ENCODE measurements at regions not wholly inside any gene's neighbourhood (a gene's known extent, or its start where the extent isn't known, plus 50 kb on each side); places are given as distances from the start of the nearest gene placed in this dataset.

DNA sequence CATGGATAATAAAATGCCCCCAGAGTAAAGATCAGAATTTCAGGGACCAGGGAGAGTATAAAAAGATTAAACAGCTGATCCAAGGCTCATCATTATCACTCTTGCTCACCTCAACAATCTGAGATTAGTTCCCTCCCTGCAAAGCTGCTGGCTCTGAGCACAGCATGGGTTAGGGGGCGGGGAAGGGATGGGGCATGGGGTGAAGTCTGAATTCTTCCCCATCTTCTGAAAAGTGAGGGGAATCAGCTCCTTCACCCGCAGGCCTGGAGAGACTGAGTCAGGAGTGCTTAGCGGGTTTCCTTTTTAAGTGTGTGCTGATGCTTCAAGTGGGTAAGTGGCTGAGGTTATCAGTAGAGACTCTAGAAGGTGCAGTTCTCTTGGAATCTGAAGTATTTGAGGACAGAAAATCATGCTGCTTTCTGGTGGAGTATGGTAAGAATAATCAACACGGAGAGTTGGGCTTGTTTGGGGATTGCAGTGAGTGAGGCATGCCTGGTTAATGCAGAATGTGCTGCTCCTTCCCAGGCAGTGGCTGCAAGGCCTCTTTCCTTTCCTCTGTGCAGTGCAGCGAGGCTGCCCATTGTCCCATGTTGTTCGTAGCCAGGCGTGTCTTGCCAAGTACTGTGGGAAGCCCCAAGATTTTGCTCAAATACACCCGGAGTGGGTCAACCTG, 59.2 kb upstream of the TRAK1 start:
- peak in 1 of 2 donors; percentile 89 for DNase-seq (ENCODE audit: low read depth in 2 of 2)
- Histone ChIP-seq H3K36me3 (ENCODE audit: control insufficient read depth, insufficient read depth, low read length) (peaks cover 7% of the 10 kb centered on the region), H2AFZ (ENCODE audit: low read length) (no peak overlapping the region), H3K27me3 (ENCODE audit: control insufficient read depth, insufficient read depth, low read length) (no peaks in the 10 kb centered on the region), H3K9me3 (ENCODE audit: control insufficient read depth, insufficient read depth, low read depth, low read length) (no peaks in the 10 kb centered on the region), H4K20me1 (ENCODE audit: control insufficient read depth, extremely low read depth, insufficient read depth, low read length) (no peaks in the 10 kb centered on the region), H3K4me3 (replicated peaks in 1 of 4; ENCODE audit: control extremely low read depth in 1 of 4, insufficient read depth in 1 of 4, low read depth in 3 of 4, low read length in 4 of 4) (no peak overlapping the region), H3K27ac (ENCODE audit: insufficient read depth, low read length) (peak overlapping the region; percentile 79), H3K79me2 (ENCODE audit: control insufficient read depth, insufficient read depth, low read length) (peaks cover 67% of the 10 kb centered on the region), H3K9ac (ENCODE audit: insufficient read depth, low read length) (no peak overlapping the region), H3K4me2 (ENCODE audit: extremely low read depth, insufficient read depth, low read length) (peak overlapping the region; percentile 65), H3K4me1 (ENCODE audit: control insufficient read depth, extremely low read depth, insufficient read depth, low read length) (peaks cover 46% of the 10 kb centered on the region)
- no peak for TF ChIP-seq EZH2 (IDR thresholded peaks at IDR 0.05; ENCODE audit: low read length, missing control alignments)
- TF ChIP-seq, protein P1, sequence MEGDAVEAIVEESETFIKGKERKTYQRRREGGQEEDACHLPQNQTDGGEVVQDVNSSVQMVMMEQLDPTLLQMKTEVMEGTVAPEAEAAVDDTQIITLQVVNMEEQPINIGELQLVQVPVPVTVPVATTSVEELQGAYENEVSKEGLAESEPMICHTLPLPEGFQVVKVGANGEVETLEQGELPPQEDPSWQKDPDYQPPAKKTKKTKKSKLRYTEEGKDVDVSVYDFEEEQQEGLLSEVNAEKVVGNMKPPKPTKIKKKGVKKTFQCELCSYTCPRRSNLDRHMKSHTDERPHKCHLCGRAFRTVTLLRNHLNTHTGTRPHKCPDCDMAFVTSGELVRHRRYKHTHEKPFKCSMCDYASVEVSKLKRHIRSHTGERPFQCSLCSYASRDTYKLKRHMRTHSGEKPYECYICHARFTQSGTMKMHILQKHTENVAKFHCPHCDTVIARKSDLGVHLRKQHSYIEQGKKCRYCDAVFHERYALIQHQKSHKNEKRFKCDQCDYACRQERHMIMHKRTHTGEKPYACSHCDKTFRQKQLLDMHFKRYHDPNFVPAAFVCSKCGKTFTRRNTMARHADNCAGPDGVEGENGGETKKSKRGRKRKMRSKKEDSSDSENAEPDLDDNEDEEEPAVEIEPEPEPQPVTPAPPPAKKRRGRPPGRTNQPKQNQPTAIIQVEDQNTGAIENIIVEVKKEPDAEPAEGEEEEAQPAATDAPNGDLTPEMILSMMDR (conservative IDR thresholded peaks at IDR 0.05 in 1 of 2, IDR thresholded peaks at IDR 0.05 in 1 of 2; ENCODE audit: low read depth in 1 of 2, low read length in 2 of 2) = no peak

DNA sequence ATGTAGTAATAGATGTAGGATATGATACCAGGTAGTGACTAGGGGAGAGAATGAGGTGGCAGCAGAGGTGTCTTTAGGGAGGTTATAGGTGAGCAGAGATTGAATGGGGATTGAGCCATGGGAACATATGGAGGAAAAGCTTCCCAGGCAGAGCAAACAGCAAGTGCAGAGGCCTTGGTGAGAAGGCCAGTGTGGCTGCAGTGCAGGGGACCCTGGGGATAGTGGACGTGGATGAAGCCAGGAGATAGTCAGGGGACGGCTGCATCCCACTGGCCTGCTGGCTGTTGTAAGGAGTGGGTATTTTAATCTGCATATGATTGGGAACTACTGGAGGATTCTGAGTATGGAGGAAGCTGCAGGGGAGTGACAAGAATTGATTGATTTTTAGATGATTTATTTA, 62.7 kb upstream of the TRAK1 start:
- H3K9ac ChIP-seq (ENCODE audit: insufficient read depth, low read length) = no peak overlapping the region
- no peak for DNase-seq (ENCODE audit: low read depth in 2 of 2)
- TF ChIP-seq EZH2 (IDR thresholded peaks at IDR 0.05; ENCODE audit: low read length, missing control alignments) = no peak
- no peaks in the 10 kb centered on the region for H3K27me3 ChIP-seq (ENCODE audit: control insufficient read depth, insufficient read depth, low read length)
- H3K4me3 ChIP-seq (replicated peaks in 1 of 4; ENCODE audit: control extremely low read depth in 1 of 4, insufficient read depth in 1 of 4, low read depth in 3 of 4, low read length in 4 of 4) = no peak overlapping the region
- H3K9me3 ChIP-seq (ENCODE audit: control insufficient read depth, insufficient read depth, low read depth, low read length) = no peaks in the 10 kb centered on the region
- H3K27ac ChIP-seq (ENCODE audit: insufficient read depth, low read length) = no peak overlapping the region
- H3K4me2 ChIP-seq (ENCODE audit: extremely low read depth, insufficient read depth, low read length) = no peak overlapping the region
- H3K79me2 ChIP-seq (ENCODE audit: control insufficient read depth, insufficient read depth, low read length) = peaks cover 63% of the 10 kb centered on the region
- H2AFZ ChIP-seq (ENCODE audit: low read length) = no peak overlapping the region
- H4K20me1 ChIP-seq (ENCODE audit: control insufficient read depth, extremely low read depth, insufficient read depth, low read length) = no peaks in the 10 kb centered on the region
- H3K4me1 ChIP-seq (ENCODE audit: control insufficient read depth, extremely low read depth, insufficient read depth, low read length) = peaks cover 33% of the 10 kb centered on the region
- H3K36me3 ChIP-seq (ENCODE audit: control insufficient read depth, insufficient read depth, low read length) = no peaks in the 10 kb centered on the region

DNA sequence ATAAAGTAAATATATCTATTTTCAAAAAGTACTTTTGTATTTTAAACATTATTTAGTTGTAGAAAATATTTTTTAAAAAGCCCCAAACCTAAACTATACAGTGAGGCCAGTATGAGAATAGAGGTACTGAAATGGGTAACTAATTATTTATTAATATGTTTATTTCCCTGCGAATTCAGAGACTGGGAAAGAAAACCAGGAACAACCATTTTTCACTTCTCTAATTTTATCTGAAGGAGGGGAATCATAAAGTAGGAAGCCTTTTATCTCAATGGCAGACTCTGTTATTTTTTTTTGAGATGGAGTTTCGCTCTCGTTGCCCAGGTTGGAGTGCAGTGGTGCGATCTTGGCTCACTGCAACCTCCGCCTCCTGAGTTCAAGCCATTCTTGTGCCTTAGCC, 63.6 kb upstream of the TRAK1 start:
- Histone ChIP-seq H4K20me1 (ENCODE audit: control insufficient read depth, extremely low read depth, insufficient read depth, low read length) (no peaks in the 10 kb centered on the region), H3K27me3 (ENCODE audit: control insufficient read depth, insufficient read depth, low read length) (no peaks in the 10 kb centered on the region), H3K79me2 (ENCODE audit: control insufficient read depth, insufficient read depth, low read length) (peaks cover 70% of the 10 kb centered on the region), H3K27ac (ENCODE audit: insufficient read depth, low read length) (no peak overlapping the region), H2AFZ (ENCODE audit: low read length) (no peak overlapping the region), H3K4me1 (ENCODE audit: control insufficient read depth, extremely low read depth, insufficient read depth, low read length) (peaks cover 31% of the 10 kb centered on the region), H3K9me3 (ENCODE audit: control insufficient read depth, insufficient read depth, low read depth, low read length) (no peaks in the 10 kb centered on the region), H3K36me3 (ENCODE audit: control insufficient read depth, insufficient read depth, low read length) (no peaks in the 10 kb centered on the region), H3K4me3 (replicated peaks in 1 of 4; ENCODE audit: control extremely low read depth in 1 of 4, insufficient read depth in 1 of 4, low read depth in 3 of 4, low read length in 4 of 4) (no peak overlapping the region), H3K4me2 (ENCODE audit: extremely low read depth, insufficient read depth, low read length) (no peak overlapping the region), H3K9ac (ENCODE audit: insufficient read depth, low read length) (no peak overlapping the region)
- DNase-seq (ENCODE audit: low read depth in 2 of 2) = no peak
- no peak for TF ChIP-seq EZH2 (IDR thresholded peaks at IDR 0.05; ENCODE audit: low read length, missing control alignments)
- TF ChIP-seq, protein P1 (conservative IDR thresholded peaks at IDR 0.05 in 1 of 2, IDR thresholded peaks at IDR 0.05 in 1 of 2; ENCODE audit: low read depth in 1 of 2, low read length in 2 of 2) = no peak
